ENCODE measurements at regions not wholly inside any gene's neighbourhood (a gene's known extent, or its start where the extent isn't known, plus 50 kb on each side); places are given as distances from the start of the nearest gene placed in this dataset.

- H3K36me3 ChIP-seq: no peaks in the 10 kb centered on the region
- no peaks in the 10 kb centered on the region for H3K9me3 ChIP-seq
- no peaks in the 10 kb centered on the region for H3K27me3 ChIP-seq (replicated peaks in 1 of 7)
- DNase-seq: no peak
- intact Hi-C loops (cut with DNase I; ENCODE audit: low total_unique reads): no loop called here
- no peak overlapping the region for H3K4me3 ChIP-seq
- WGBS, 5 donors: 67 to 87% (median 77%) methylated on average over 3 of the region's 3 CpGs
- TF ChIP-seq POLR2A (IDR thresholded peaks at IDR 0.05) (no peak), POLR2AphosphoS5 (IDR thresholded peaks at IDR 0.05) (no peak), CTCF (IDR thresholded peaks at IDR 0.05 in 8 of 11, conservative IDR thresholded peaks at IDR 0.05 in 3 of 11) (no peak)
- no peaks in the 10 kb centered on the region for H3K4me1 ChIP-seq
- peak overlapping the region in 2 of 8 donors; percentile 22 to 31 for H3K27ac ChIP-seq
These were observed 214.9 kb upstream of the DMRT1 start for GRCh38 chr9:626596-626995.

GRCh38 chr9:627336-627970, 214.0 kb upstream of the DMRT1 start:
- no peaks in the 10 kb centered on the region for H3K27me3 ChIP-seq (replicated peaks in 1 of 7)
- H3K4me3 ChIP-seq: no peak overlapping the region
- WGBS, 5 donors: 66 to 92% (median 81%) methylated on average over 2 of the region's 2 CpGs
- H3K9me3 ChIP-seq: no peaks in the 10 kb centered on the region
- no peak for DNase-seq
- no peaks in the 10 kb centered on the region for H3K4me1 ChIP-seq
- intact Hi-C loops (cut with DNase I; ENCODE audit: low total_unique reads): no loop called here
- no peaks in the 10 kb centered on the region for H3K36me3 ChIP-seq
- no peak for TF ChIP-seq POLR2A (IDR thresholded peaks at IDR 0.05)
- TF ChIP-seq POLR2AphosphoS5 (IDR thresholded peaks at IDR 0.05): no peak
- peak overlapping the region in 1 of 8 donors; percentile 22 for H3K27ac ChIP-seq

GRCh38 chr9:629146-629545, 212.4 kb upstream of the DMRT1 start:
- 23 to 51% (median 37%) methylated on average over 3 of the region's 3 CpGs for WGBS, 5 donors
- Histone ChIP-seq H3K27ac (no peak overlapping the region), H3K9me3 (peaks cover 0 to 6% (median 0%) of the 10 kb centered on the region in 8 donors), H3K4me3 (no peak overlapping the region), H3K27me3 (replicated peaks in 1 of 7) (no peaks in the 10 kb centered on the region), H3K4me1 (no peaks in the 10 kb centered on the region), H3K36me3 (no peaks in the 10 kb centered on the region)
- no peak for DNase-seq
- intact Hi-C loops (cut with DNase I; ENCODE audit: low total_unique reads): no loop called here
- no peak for TF ChIP-seq POLR2A (IDR thresholded peaks at IDR 0.05)
- no peak for TF ChIP-seq POLR2AphosphoS5 (IDR thresholded peaks at IDR 0.05)
- TF ChIP-seq CTCF (IDR thresholded peaks at IDR 0.05 in 8 of 11, conservative IDR thresholded peaks at IDR 0.05 in 3 of 11): no peak

- Histone ChIP-seq H3K36me3 (no peaks in the 10 kb centered on the region), H3K27me3 (replicated peaks in 1 of 7) (no peaks in the 10 kb centered on the region), H3K4me1 (no peaks in the 10 kb centered on the region), H3K27ac (no peak overlapping the region), H3K4me3 (no peak overlapping the region), H3K9me3 (peaks cover 0 to 10% (median 0%) of the 10 kb centered on the region in 8 donors)
- DNase-seq: no peak
- no peak for TF ChIP-seq POLR2AphosphoS5 (IDR thresholded peaks at IDR 0.05)
- TF ChIP-seq CTCF (IDR thresholded peaks at IDR 0.05 in 8 of 11, conservative IDR thresholded peaks at IDR 0.05 in 3 of 11): no peak
- no peak for TF ChIP-seq POLR2A (IDR thresholded peaks at IDR 0.05)
- WGBS, 5 donors: 89 to 95% (median 90%) methylated on average over 7 of the region's 7 CpGs
- intact Hi-C loops (cut with DNase I; ENCODE audit: low total_unique reads): no loop called here
These were observed 210.7 kb upstream of the DMRT1 start for GRCh38 chr9:630817-631216.
